GM20431 (cell line): ENCODE measurements at regions not wholly inside any gene's neighbourhood (a gene's known extent, or its start where the extent isn't known, plus 50 kb on each side); places are given as distances from the start of the nearest gene placed in this dataset.
"Not testable (repeated sequence)": the region's sequence is repeated elsewhere in the genome, so short reads cannot be mapped to it uniquely, and the experiment has no call there.

Experiments used
- in situ Hi-C: fragments of 300-500 bp; cut with MseI, MboI; formaldehyde crosslinking; loops from one replicate; pipeline ENCODE4 v1.15.0; 2020; ENCODE audit warnings: low sequenced_read_pairs; ENCODE audit not compliant: unreplicated experiment

- in situ Hi-C loops: no loop called here
Observed at GRCh38 chr13:99798756-99799155, 172.8 kb downstream of the ZIC5 start.

GRCh38 chr13:99797691-99798090, 173.9 kb downstream of the ZIC5 start:
- in situ Hi-C loops: no loop called here

GRCh38 chr13:99796175-99796819, 175.3 kb downstream of the ZIC5 start:
- in situ Hi-C loops: no loop called here

GRCh38 chr13:99792079-99792921, 179.3 kb downstream of the ZIC5 start:
- in situ Hi-C loops: no loop called here

GRCh38 chr13:99782669-99783068, 188.9 kb downstream of the ZIC5 start:
- in situ Hi-C loops: no loop called here

- in situ Hi-C loops: no loop called here
Observed at GRCh38 chr13:99778500-99778899, 193.1 kb downstream of the ZIC5 start.

- in situ Hi-C loops: no loop called here
Observed at GRCh38 chr13:99777873-99778272, 193.7 kb downstream of the ZIC5 start.

- in situ Hi-C loops: no loop called here
Observed at GRCh38 chr13:99774644-99775043, 196.9 kb downstream of the ZIC5 start.

GRCh38 chr13:99768986-99769385, 202.6 kb downstream of the ZIC5 start:
- in situ Hi-C loops: no loop called here

- in situ Hi-C loops: no loop called here
Observed at GRCh38 chr13:99766641-99767045, 204.9 kb downstream of the ZIC5 start.

GRCh38 chr13:99765869-99766268, 205.7 kb downstream of the ZIC5 start:
- in situ Hi-C loops: no loop called here

- in situ Hi-C loops: no loop called here
Observed at GRCh38 chr13:99760456-99760855, 211.1 kb downstream of the ZIC5 start.

- in situ Hi-C loops: no loop called here
Observed at GRCh38 chr13:99759163-99759552, 212.4 kb downstream of the ZIC5 start.

GRCh38 chr13:99758460-99759162, 213.0 kb downstream of the ZIC5 start:
- in situ Hi-C loops: no loop called here

GRCh38 chr13:99757756-99758459, 213.7 kb downstream of the ZIC5 start:
- in situ Hi-C loops: no loop called here

- in situ Hi-C loops: no loop called here
Observed at GRCh38 chr13:99756281-99756680, 215.3 kb downstream of the ZIC5 start.

- in situ Hi-C loops: not testable (repeated sequence)
Observed at GRCh38 chr13:99754750-99755149, 216.8 kb downstream of the ZIC5 start.

GRCh38 chr13:99752373-99752772, 219.2 kb downstream of the ZIC5 start:
- in situ Hi-C loops: no loop called here

- in situ Hi-C loops: no loop called here
Observed at GRCh38 chr13:99751517-99752199, 219.9 kb downstream of the ZIC5 start.

- in situ Hi-C loops: no loop called here
Observed at GRCh38 chr13:99750951-99751350, 220.6 kb downstream of the ZIC5 start.
